ENCODE measurements at regions not wholly inside any gene's neighbourhood (a gene's known extent, or its start where the extent isn't known, plus 50 kb on each side); places are given as distances from the start of the nearest gene placed in this dataset.

DNA sequence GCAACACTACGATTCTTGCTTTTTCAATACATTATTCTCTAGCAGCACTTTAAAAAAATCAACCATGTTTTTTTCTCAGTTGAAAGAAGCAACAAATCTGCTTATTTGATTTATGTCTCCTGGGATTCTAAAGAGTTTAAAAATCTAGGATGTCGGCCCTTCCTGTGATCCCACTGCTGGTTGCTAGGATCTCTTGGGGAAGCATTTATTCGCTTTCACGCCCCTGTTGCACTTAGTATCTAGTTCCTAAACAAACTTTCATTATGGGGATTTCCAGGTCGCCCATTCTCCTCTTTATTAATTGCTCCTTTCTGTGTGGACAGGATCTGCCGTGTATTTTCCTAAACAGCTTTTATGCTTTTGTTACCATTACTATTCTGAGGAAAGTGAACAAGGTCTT lies 313.5 kb downstream of the AGTPBP1 start:
- TF ChIP-seq, protein P1, sequence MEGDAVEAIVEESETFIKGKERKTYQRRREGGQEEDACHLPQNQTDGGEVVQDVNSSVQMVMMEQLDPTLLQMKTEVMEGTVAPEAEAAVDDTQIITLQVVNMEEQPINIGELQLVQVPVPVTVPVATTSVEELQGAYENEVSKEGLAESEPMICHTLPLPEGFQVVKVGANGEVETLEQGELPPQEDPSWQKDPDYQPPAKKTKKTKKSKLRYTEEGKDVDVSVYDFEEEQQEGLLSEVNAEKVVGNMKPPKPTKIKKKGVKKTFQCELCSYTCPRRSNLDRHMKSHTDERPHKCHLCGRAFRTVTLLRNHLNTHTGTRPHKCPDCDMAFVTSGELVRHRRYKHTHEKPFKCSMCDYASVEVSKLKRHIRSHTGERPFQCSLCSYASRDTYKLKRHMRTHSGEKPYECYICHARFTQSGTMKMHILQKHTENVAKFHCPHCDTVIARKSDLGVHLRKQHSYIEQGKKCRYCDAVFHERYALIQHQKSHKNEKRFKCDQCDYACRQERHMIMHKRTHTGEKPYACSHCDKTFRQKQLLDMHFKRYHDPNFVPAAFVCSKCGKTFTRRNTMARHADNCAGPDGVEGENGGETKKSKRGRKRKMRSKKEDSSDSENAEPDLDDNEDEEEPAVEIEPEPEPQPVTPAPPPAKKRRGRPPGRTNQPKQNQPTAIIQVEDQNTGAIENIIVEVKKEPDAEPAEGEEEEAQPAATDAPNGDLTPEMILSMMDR (IDR thresholded peaks at IDR 0.05), result no peak
- TF ChIP-seq POLR2A (IDR thresholded peaks at IDR 0.05), result no peak
